ENCODE measurements at regions not wholly inside any gene's neighbourhood (a gene's known extent, or its start where the extent isn't known, plus 50 kb on each side); places are given as distances from the start of the nearest gene placed in this dataset.

- no peak for TF ChIP-seq ZBTB10 (tag by site-specific recombination; IDR thresholded peaks at IDR 0.05)
- no peak for TF ChIP-seq CTCF (tag by site-specific recombination; IDR thresholded peaks at IDR 0.05)
- TF ChIP-seq SETDB1 (IDR thresholded peaks at IDR 0.05; ENCODE audit: insufficient read length, low read length), result no peak
- no peak for TF ChIP-seq MYNN (tag by site-specific recombination; IDR thresholded peaks at IDR 0.05; ENCODE audit: borderline replicate concordance)
- no peak for TF ChIP-seq ZSCAN16 (tag by site-specific recombination; IDR thresholded peaks at IDR 0.05)
- TF ChIP-seq ZNF324 (tag by site-specific recombination; IDR thresholded peaks at IDR 0.05), result no peak
- TF ChIP-seq ZNF132 (tag by site-specific recombination; IDR thresholded peaks at IDR 0.05; ENCODE audit: borderline replicate concordance), result no peak
- no peak for TF ChIP-seq YY1 (tag by site-specific recombination; IDR thresholded peaks at IDR 0.05)
- no peak for TF ChIP-seq ZFP3 (tag by site-specific recombination; IDR thresholded peaks at IDR 0.05; ENCODE audit: low read depth)
- no peak for TF ChIP-seq ZNF670 (tag by site-specific recombination; IDR thresholded peaks at IDR 0.05; ENCODE audit: low read depth)
- TF ChIP-seq REST (tag by site-specific recombination; IDR thresholded peaks at IDR 0.05), result no peak
Measured at GRCh38 chr1:96355961-96356360, 365.6 kb upstream of the PTBP2 start.

Data from HEK293 (cell line).